AG09309 (cell line): ENCODE measurements at regions not wholly inside any gene's neighbourhood (a gene's known extent, or its start where the extent isn't known, plus 50 kb on each side); places are given as distances from the start of the nearest gene placed in this dataset.

Experiments
- DNase-seq: peaks from one replicate; pipeline ENCODE4 v3.0.0-alpha.2; 2010; ENCODE audit warnings: low read depth
- H3K4me3 ChIP-seq: 2 replicates; pipeline ENCODE4 v1.5.1; 2011; ENCODE audit warnings: mild to moderate bottlenecking, low read depth, low read length, moderate library complexity; ENCODE audit not compliant: control insufficient read depth
- TF ChIP-seq, protein P1 (sequence below): IDR thresholded peaks from 2 replicates; pipeline ENCODE4 v1.5.1; 2011; ENCODE audit warnings: mild to moderate bottlenecking, low read depth, low read length, inconsistent platforms; ENCODE audit not compliant: insufficient read depth, control insufficient read depth; ENCODE audit errors: missing control alignments

DNA sequence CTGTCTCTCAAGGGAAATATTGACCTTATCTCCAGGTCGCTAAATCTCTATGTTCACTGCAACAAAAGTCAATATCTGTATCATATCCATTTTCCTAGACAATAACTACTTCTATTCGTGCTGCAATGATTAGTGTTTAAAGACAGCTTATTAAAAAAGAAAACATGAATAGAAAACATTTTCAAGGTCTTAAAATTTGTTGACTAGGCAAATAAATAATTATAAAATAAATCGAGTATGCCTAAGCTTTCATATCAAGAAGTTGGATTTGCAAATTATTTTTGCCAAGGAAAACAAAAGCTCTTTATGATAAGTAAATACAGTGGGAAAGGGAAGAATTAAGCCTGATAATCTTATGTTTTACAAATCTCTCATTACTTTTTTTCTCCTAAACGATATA lies 428.5 kb downstream of the NUP35 start:
- H3K4me3 ChIP-seq: no peak overlapping the region
- TF ChIP-seq, protein P1, sequence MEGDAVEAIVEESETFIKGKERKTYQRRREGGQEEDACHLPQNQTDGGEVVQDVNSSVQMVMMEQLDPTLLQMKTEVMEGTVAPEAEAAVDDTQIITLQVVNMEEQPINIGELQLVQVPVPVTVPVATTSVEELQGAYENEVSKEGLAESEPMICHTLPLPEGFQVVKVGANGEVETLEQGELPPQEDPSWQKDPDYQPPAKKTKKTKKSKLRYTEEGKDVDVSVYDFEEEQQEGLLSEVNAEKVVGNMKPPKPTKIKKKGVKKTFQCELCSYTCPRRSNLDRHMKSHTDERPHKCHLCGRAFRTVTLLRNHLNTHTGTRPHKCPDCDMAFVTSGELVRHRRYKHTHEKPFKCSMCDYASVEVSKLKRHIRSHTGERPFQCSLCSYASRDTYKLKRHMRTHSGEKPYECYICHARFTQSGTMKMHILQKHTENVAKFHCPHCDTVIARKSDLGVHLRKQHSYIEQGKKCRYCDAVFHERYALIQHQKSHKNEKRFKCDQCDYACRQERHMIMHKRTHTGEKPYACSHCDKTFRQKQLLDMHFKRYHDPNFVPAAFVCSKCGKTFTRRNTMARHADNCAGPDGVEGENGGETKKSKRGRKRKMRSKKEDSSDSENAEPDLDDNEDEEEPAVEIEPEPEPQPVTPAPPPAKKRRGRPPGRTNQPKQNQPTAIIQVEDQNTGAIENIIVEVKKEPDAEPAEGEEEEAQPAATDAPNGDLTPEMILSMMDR: no peak
- DNase-seq: no peak

DNA sequence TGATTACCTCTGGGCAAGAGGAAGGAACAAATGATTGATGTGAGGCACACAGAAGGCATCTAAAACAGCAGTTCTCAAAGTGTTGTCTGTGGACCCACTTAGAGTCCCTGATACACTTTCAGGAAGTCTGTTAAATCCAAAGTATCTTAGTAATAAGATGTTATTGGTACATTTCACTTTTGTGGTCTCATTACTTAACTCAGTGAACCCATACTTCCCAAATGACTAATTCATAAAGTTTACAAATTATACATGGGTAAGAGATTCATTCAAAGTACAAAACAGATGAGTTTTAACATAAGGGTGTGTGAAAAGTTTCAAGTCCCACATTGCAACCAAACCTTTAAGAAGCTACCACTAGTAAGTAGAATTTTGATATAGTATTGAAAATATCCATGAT lies 440.5 kb downstream of the NUP35 start:
- TF ChIP-seq, protein P1: no peak
- H3K4me3 ChIP-seq: no peak overlapping the region
- DNase-seq: no peak

DNA sequence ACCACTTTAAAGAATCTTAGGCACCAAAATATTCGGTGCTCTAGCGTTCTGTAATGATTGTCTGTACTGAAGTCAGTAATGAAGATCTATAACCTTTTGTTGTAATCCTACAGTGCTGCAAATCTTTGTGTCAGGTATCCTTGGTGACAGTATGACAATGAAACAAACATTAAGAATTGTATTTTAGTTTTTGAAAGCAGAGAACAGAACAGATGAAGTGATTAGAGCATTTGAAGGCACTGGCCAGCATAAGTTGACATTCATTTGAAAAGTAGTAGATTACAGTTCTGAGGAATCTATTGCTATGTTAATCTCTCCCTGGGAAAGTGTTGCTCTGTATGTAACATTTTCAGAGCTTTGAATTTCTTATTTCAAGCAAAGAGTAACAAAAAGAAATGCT lies 451.2 kb downstream of the NUP35 start:
- TF ChIP-seq, protein P1: no peak
- no peak for DNase-seq
- no peak overlapping the region for H3K4me3 ChIP-seq

DNA sequence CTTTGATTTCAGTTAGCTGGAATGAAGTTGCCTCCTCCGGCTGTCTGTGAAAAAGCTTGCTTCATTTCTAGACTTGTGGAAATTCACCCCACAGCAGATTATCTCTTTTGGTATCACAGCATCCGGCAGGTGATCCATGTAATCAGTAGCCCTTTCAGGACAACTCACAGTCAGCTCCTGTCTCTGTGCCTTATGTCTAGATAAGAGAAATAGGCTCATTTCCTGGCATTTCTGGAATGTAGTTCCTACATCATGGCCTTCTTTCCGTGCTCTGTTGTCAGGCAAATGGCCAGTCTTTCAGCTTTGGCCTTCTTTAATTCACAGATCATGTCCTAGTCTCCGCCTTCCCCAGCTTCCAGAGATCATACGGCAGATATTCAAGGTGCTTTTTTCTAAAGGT lies 455.4 kb downstream of the NUP35 start:
- TF ChIP-seq, protein P1: no peak
- H3K4me3 ChIP-seq: no peak overlapping the region
- DNase-seq: no peak

DNA sequence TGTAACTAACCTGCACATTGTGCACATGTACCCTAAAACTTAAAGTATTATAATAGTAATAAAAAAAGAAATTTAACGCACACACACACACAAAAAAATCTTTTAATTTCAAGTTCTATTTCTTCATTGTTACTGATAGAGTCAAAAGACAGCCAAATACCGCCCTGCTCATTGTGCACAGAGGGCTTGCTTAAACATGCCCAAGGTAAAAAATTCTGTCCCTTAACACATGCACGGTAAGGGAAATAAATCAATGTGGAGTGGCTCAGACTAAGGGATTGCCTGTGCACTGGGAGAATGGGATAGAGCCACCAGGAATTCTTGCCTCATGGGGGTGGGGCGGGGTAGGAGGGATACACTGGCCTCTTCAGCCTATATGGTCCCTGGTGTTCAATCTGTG lies 468.0 kb downstream of the NUP35 start:
- DNase-seq: no peak
- no peak overlapping the region for H3K4me3 ChIP-seq

DNA sequence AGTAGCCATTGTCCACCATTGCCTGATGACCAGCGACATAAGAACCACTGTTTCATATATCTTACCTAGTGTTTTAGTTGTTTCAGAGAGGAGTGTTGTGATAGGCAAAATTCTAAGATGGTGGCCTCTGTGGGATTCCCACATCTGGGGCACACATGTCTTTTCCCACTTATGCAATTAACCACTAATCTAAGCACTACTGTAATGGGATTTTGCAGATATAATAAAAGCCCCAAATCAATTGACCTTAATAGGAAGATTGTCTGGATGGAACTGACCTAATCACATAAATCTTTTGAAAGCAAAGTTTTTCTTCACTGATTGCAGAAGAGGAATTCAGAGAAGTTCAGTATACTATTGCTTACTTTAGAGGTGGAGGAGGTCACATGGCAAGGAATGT lies 469.9 kb downstream of the NUP35 start:
- no peak overlapping the region for H3K4me3 ChIP-seq
- DNase-seq: no peak
- TF ChIP-seq, protein P1: no peak

More for the DNA sequence above, 468.0 kb downstream of the NUP35 start:
- TF ChIP-seq, protein P1: no peak

DNA sequence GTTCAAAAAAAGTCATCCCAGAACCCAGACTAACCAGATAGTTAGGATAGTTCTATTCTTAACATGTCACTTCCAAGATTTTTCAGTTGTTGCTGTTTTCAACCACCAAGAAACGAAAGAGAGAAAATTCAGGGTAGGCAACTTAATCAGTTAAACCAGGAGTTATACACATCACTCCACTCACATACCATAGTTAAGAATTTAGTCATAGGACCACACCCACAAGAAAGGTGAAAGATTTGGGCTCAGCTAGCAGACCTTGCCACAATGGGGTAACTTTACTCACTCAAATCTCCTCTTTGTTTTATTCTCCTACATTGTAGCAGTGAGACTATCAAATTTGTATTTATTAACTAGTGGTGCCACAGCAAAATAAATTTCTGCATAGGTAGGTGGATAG lies 473.6 kb downstream of the NUP35 start:
- TF ChIP-seq, protein P1: no peak
- H3K4me3 ChIP-seq: no peak overlapping the region
- DNase-seq: no peak
